GM12878 (cell line): ENCODE measurements at regions not wholly inside any gene's neighbourhood (a gene's known extent, or its start where the extent isn't known, plus 50 kb on each side); places are given as distances from the start of the nearest gene placed in this dataset.

ENCODE experiments used
- ATAC-seq: fragments of 200-7000 bp; cut with Tn5 transposase; 3 replicates; pipeline ENCODE4 v1.9.1; 2020; ENCODE audit warnings: mild to moderate bottlenecking, moderate library complexity
- BruUV-seq: library from RNA; stranded (reverse); fragments of 400-500 nt; replicated peaks from 2 replicates; lab custom pipeline; 2021; lab: Mats Ljungman, UMichigan
- CTCF ChIA-PET: fragments of 300-600 bp; sonication (Branson Sonifier 250); formaldehyde crosslinking; extraction: SDS; loops from one replicate; lab custom pipeline; 2021; ENCODE audit warnings: inconsistent platforms; lab: Yijun Ruan, JAX
- POLR2A ChIA-PET: fragments of 350-600 bp; formaldehyde crosslinking; extraction: SDS; loops from one replicate; lab custom pipeline; 2021; ENCODE audit warnings: inconsistent platforms; lab: Charles Lee
- RAD21 ChIA-PET: fragments of 300-600 bp; sonication (Branson Sonifier 250); formaldehyde crosslinking; loops from one replicate; lab custom pipeline; 2023; ENCODE audit warnings: antibody characterized with exemption; ENCODE audit not compliant: unreplicated experiment; lab: Charles Lee
- SMC1A ChIA-PET: fragments of 300-600 bp; sonication (Branson Sonifier 250); formaldehyde crosslinking; loops from one replicate; lab custom pipeline; 2023; ENCODE audit not compliant: unreplicated experiment, uncharacterized antibody; lab: Charles Lee
- DNase-seq: peaks from one replicate; pipeline ENCODE4 v3.0.0-alpha.2; 2011; ENCODE audit warnings: low read depth, low spot score
- FAIRE-seq: peaks from 3 replicates; lab custom pipeline; 2011; peaks lifted over from hg19 to GRCh38; lab: Jason Lieb, UNC
- H2AFZ ChIP-seq: 2 replicates; pipeline ENCODE4 v1.6.0; 2011; ENCODE audit warnings: low read depth, low read length, control low read depth; ENCODE audit not compliant: control insufficient read depth
- H3K27ac ChIP-seq: 2 replicates; pipeline ENCODE4 v1.5.1; 2011; ENCODE audit warnings: control low read depth; ENCODE audit not compliant: control insufficient read depth, insufficient read depth
- H3K27me3 ChIP-seq, 2 experiments: replicated peaks in 1 of 2; 2 replicates each; pipeline versions ENCODE4 v1.6.0 to v1.6.1; 2011; ENCODE audit warnings: low read length in 1 of 2; ENCODE audit not compliant: control insufficient read depth in 2 of 2, insufficient read depth in 2 of 2
- H3K36me3 ChIP-seq, 2 experiments: 2 replicates each; pipeline ENCODE4 v1.5.1; 2011; ENCODE audit warnings: low read length in 1 of 2; ENCODE audit not compliant: control insufficient read depth in 2 of 2, insufficient read depth in 2 of 2
- H3K4me1 ChIP-seq: 2 replicates; pipeline ENCODE4 v1.6.1; 2011; ENCODE audit warnings: mild to moderate bottlenecking, low read length, moderate library complexity, mixed read lengths; ENCODE audit not compliant: control insufficient read depth, insufficient read depth
- H3K4me2 ChIP-seq: 2 replicates; pipeline ENCODE4 v1.6.0; 2011; ENCODE audit warnings: control low read depth; ENCODE audit not compliant: control insufficient read depth, insufficient read depth
- H3K4me3 ChIP-seq: fragments of 200-600 bp; sonication (generic); 2 replicates; pipeline ENCODE4 v1.5.1; 2016
- H3K79me2 ChIP-seq: 2 replicates; pipeline ENCODE4 v1.6.0; 2011; ENCODE audit warnings: low read length; ENCODE audit not compliant: control insufficient read depth, insufficient read depth
- H3K9ac ChIP-seq: 2 replicates; pipeline ENCODE4 v1.8.0; 2011; ENCODE audit warnings: low read length, control low read depth, mixed read lengths; ENCODE audit not compliant: control insufficient read depth, insufficient read depth
- H3K9me3 ChIP-seq: replicated peaks from 3 replicates; pipeline ENCODE4 v1.5.1; 2011; ENCODE audit warnings: mild to moderate bottlenecking, low read length; ENCODE audit not compliant: control insufficient read depth, insufficient read depth
- H4K20me1 ChIP-seq: 2 replicates; pipeline ENCODE4 v1.6.0; 2011; ENCODE audit not compliant: control insufficient read depth, insufficient read depth
- CHD2 ChIP-seq: IDR thresholded peaks from 2 replicates; pipeline ENCODE4 v1.6.1; 2011; ENCODE audit warnings: low read depth, low read length, improper control_type of control experiment, borderline replicate concordance
- EED ChIP-seq: sonication (generic); IDR thresholded peaks from 2 replicates; pipeline ENCODE4 v1.6.1; 2016; ENCODE audit warnings: antibody characterized with exemption, low read depth
- NKRF ChIP-seq: fragments of 450-650 bp; conservative IDR thresholded peaks from 2 replicates; pipeline ENCODE4 v1.6.1; 2017; ENCODE audit warnings: mild to moderate bottlenecking, moderate library complexity
- RBBP5 ChIP-seq: fragments of 200-600 bp; sonication (generic); conservative IDR thresholded peaks from 2 replicates; pipeline ENCODE4 v1.6.1; 2016
- TBL1XR1 ChIP-seq: IDR thresholded peaks from 2 replicates; pipeline ENCODE4 v1.6.1; 2012; ENCODE audit warnings: low read depth, low read length, improper control_type of control experiment
- YY1 ChIP-seq: IDR thresholded peaks from 2 replicates; pipeline ENCODE4 v1.6.1; 2011; ENCODE audit warnings: low read depth, mild to moderate bottlenecking, low read length
- ZBED1 ChIP-seq: IDR thresholded peaks from 2 replicates; pipeline ENCODE4 v1.6.1; 2016; ENCODE audit warnings: borderline replicate concordance
- ZSCAN29 ChIP-seq: fragments of 450-650 bp; IDR thresholded peaks from 2 replicates; pipeline ENCODE4 v1.6.1; 2017; ENCODE audit warnings: mild to moderate bottlenecking, moderate library complexity
- WGBS: methylation state at CpG from one replicate; pipeline ENCODE4 v1.1.6; 2016; ENCODE audit warnings: low lambda C conversion rate; ENCODE audit not compliant: insufficient replicate concordance, insufficient coverage; ENCODE audit errors: missing lambda C conversion rate; 5-methylcytosine and 5-hydroxymethylcytosine counted together
- in situ Hi-C: fragments of 300-500 bp; cut with MboI; formaldehyde crosslinking; loops from 9 replicates; pipeline ENCODE4 v1.14.3; 2018; ENCODE audit warnings: mixed read lengths
- intact Hi-C: fragments of 100-400 bp; cut with micrococcal nuclease; formaldehyde crosslinking; loops from one replicate; pipeline ENCODE4 v1.14.2; 2022; ENCODE audit not compliant: unreplicated experiment
- TF ChIP-seq, protein P1 (sequence below), 3 experiments: IDR thresholded peaks in 2 of 3; conservative IDR thresholded peaks in 1 of 3; 2 replicates each; pipeline ENCODE4 v1.5.1; 2011; ENCODE audit warnings: low read depth in 3 of 3, low read length in 3 of 3, mild to moderate bottlenecking in 3 of 3, control low read depth in 2 of 3, moderate library complexity in 2 of 3, inconsistent platforms in 1 of 3, mixed read lengths in 1 of 3; ENCODE audit not compliant: control insufficient read depth in 2 of 3, insufficient read depth in 1 of 3; ENCODE audit errors: extremely low read depth in 1 of 3
- TF ChIP-seq, protein P2 (sequence below): fragments of 450-650 bp; IDR thresholded peaks from 2 replicates; pipeline ENCODE4 v1.6.1; 2014; ENCODE audit warnings: mild to moderate bottlenecking
- TF ChIP-seq, protein P3 (sequence below): fragments of 150-350 bp; IDR thresholded peaks from 2 replicates; pipeline ENCODE4 v1.6.1; 2014; ENCODE audit warnings: mild to moderate bottlenecking, low read depth, low read length

DNA sequence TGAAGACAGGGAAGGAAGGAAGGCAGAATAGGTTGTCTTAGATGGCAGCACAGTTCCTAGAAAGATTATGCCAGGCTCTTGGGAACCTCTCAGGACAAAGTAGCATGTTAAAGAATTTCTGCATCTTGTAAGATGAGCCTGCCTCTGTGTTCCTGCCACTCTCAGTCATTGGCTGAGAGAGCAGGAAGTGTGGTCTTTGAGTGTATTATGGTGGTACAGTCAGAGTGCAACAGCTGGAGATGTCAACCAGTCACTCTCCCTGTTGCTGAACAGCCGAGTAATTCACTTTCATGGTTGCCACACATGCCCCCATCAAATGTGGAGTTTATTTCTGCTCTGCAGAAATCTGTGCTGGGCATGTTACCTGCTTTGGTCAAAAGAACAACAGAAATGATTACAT, 659.6 kb upstream of the RIOK2 start:
- no peaks in the 10 kb centered on the region for H3K27me3 ChIP-seq
- ChIA-PET SMC1A (interaction anchor here (0.7 to 1.8 kb wide), 3 partner anchors 9 to 78 kb away, joined by 3 to 6 read pairs (median 3); no protein-coding TSS in a partner anchor), POLR2A (no interaction called here), RAD21 (interaction anchor here (1.2 kb wide), 1 partner anchor 81 kb away, joined by 3 read pairs; no protein-coding TSS in a partner anchor)
- in situ Hi-C loops: no loop called here
- H4K20me1 ChIP-seq: no peaks in the 10 kb centered on the region
- no peak overlapping the region for H3K9ac ChIP-seq
- FAIRE-seq (no peak), DNase-seq (no peak), ATAC-seq (peak; percentile 23; the same call in 1 of the 3 replicates)
- no peaks in the 10 kb centered on the region for H3K79me2 ChIP-seq
- intact Hi-C loops: no loop called here
- no peaks in the 10 kb centered on the region for H3K36me3 ChIP-seq
- BruUV-seq: no TSS peak
- no peaks in the 10 kb centered on the region for H3K4me1 ChIP-seq
- H3K4me3 ChIP-seq: no peak overlapping the region
- 33% methylated on average over 1 of the region's 1 CpG for WGBS
- H3K9me3 ChIP-seq: no peaks in the 10 kb centered on the region
- TF ChIP-seq YY1: no peak
- TF ChIP-seq ZSCAN29: no peak
- TF ChIP-seq RBBP5: no peak
- TF ChIP-seq EED: no peak
- TF ChIP-seq, protein P1, sequence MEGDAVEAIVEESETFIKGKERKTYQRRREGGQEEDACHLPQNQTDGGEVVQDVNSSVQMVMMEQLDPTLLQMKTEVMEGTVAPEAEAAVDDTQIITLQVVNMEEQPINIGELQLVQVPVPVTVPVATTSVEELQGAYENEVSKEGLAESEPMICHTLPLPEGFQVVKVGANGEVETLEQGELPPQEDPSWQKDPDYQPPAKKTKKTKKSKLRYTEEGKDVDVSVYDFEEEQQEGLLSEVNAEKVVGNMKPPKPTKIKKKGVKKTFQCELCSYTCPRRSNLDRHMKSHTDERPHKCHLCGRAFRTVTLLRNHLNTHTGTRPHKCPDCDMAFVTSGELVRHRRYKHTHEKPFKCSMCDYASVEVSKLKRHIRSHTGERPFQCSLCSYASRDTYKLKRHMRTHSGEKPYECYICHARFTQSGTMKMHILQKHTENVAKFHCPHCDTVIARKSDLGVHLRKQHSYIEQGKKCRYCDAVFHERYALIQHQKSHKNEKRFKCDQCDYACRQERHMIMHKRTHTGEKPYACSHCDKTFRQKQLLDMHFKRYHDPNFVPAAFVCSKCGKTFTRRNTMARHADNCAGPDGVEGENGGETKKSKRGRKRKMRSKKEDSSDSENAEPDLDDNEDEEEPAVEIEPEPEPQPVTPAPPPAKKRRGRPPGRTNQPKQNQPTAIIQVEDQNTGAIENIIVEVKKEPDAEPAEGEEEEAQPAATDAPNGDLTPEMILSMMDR (IDR thresholded peaks at IDR 0.05 in 2 of 3, conservative IDR thresholded peaks at IDR 0.05 in 1 of 3; ENCODE audit: control insufficient read depth in 2 of 3, extremely low read depth in 1 of 3, insufficient read depth in 1 of 3, low read depth in 3 of 3, low read length in 3 of 3): no peak
- TF ChIP-seq NKRF: no peak
- TF ChIP-seq ZBED1: no peak
- TF ChIP-seq, protein P2, sequence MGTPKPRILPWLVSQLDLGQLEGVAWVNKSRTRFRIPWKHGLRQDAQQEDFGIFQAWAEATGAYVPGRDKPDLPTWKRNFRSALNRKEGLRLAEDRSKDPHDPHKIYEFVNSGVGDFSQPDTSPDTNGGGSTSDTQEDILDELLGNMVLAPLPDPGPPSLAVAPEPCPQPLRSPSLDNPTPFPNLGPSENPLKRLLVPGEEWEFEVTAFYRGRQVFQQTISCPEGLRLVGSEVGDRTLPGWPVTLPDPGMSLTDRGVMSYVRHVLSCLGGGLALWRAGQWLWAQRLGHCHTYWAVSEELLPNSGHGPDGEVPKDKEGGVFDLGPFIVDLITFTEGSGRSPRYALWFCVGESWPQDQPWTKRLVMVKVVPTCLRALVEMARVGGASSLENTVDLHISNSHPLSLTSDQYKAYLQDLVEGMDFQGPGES: no peak
- no peak for TF ChIP-seq CHD2
- TF ChIP-seq, protein P3, sequence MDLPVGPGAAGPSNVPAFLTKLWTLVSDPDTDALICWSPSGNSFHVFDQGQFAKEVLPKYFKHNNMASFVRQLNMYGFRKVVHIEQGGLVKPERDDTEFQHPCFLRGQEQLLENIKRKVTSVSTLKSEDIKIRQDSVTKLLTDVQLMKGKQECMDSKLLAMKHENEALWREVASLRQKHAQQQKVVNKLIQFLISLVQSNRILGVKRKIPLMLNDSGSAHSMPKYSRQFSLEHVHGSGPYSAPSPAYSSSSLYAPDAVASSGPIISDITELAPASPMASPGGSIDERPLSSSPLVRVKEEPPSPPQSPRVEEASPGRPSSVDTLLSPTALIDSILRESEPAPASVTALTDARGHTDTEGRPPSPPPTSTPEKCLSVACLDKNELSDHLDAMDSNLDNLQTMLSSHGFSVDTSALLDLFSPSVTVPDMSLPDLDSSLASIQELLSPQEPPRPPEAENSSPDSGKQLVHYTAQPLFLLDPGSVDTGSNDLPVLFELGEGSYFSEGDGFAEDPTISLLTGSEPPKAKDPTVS: no peak
- TF ChIP-seq TBL1XR1: no peak
- TF ChIP-seq, all 136 proteins: peak for 0
- no peak overlapping the region for H3K27ac ChIP-seq
- H2AFZ ChIP-seq: no peak overlapping the region
- CTCF ChIA-PET: no interaction called here
- no peak overlapping the region for H3K4me2 ChIP-seq
